WTC11 (cell line): ENCODE measurements at regions not wholly inside any gene's neighbourhood (a gene's known extent, or its start where the extent isn't known, plus 50 kb on each side); places are given as distances from the start of the nearest gene placed in this dataset.

ENCODE experiments used
- HMGXB4 ChIP-seq: sonication (generic); formaldehyde crosslinking; IDR thresholded peaks from 2 replicates; pipeline ENCODE4 v1.8.1; 2023; ENCODE audit warnings: mild to moderate bottlenecking, moderate library complexity, missing genetic modification reagents
- JUN ChIP-seq: sonication (generic); formaldehyde crosslinking; IDR thresholded peaks from 2 replicates; pipeline ENCODE4 v1.8.0; 2023; ENCODE audit warnings: mild to moderate bottlenecking, missing genetic modification reagents
- SP1 ChIP-seq: sonication (generic); formaldehyde crosslinking; conservative IDR thresholded peaks from 2 replicates; pipeline ENCODE4 v1.8.1; 2022; ENCODE audit warnings: missing genetic modification reagents

- TF ChIP-seq SP1 (CRISPR knock-in tag) = no peak
- no peak for TF ChIP-seq HMGXB4 (CRISPR knock-in tag)
- TF ChIP-seq JUN (CRISPR knock-in tag) = no peak
Measured at GRCh38 chr4:106494066-106494465, 125.5 kb upstream of the GIMD1 start.
